H1 (cell line): ENCODE measurements at regions not wholly inside any gene's neighbourhood (a gene's known extent, or its start where the extent isn't known, plus 50 kb on each side); places are given as distances from the start of the nearest gene placed in this dataset.

Experiments used
- CTBP2 ChIP-seq: IDR thresholded peaks from 2 replicates; pipeline ENCODE4 v1.7.0; 2011; ENCODE audit warnings: borderline replicate concordance, mild to moderate bottlenecking, moderate library complexity, mixed read lengths, low read length; ENCODE audit not compliant: insufficient read depth, insufficient read length
- NRF1 ChIP-seq: IDR thresholded peaks from 2 replicates; pipeline ENCODE4 v1.6.1; 2011; ENCODE audit warnings: mild to moderate bottlenecking, low read depth, low read length, improper control_type of control experiment
- RNF2 ChIP-seq: fragments of 200-900, 300-1000 bp; sonication (generic); IDR thresholded peaks from 2 replicates; pipeline ENCODE4 v1.7.1; 2016; ENCODE audit warnings: borderline replicate concordance, low read depth, mild to moderate bottlenecking, antibody characterized with exemption, low read length; ENCODE audit not compliant: poor library complexity, severe bottlenecking; ENCODE audit errors: missing control alignments
- SIN3A ChIP-seq, 2 experiments: IDR thresholded peaks in 1 of 2; conservative IDR thresholded peaks in 1 of 2; 2 replicates each; pipeline ENCODE4 v1.6.1; 2011 to 2012; ENCODE audit warnings: low read length in 2 of 2, improper control_type of control experiment in 1 of 2, low read depth in 1 of 2, mild to moderate bottlenecking in 1 of 2
- TEAD4 ChIP-seq: IDR thresholded peaks from 2 replicates; pipeline ENCODE4 v1.6.1; 2012; ENCODE audit warnings: low read depth, low read length, inconsistent platforms, mixed read lengths
- ZNF274 ChIP-seq: IDR thresholded peaks from 2 replicates; pipeline ENCODE4 v1.7.0; 2012; ENCODE audit warnings: low read length, borderline replicate concordance; ENCODE audit errors: extremely low read depth

GRCh38 chr6:117168296-117169063 is 96.9 kb upstream of the VGLL2 start (continued):
- TF ChIP-seq SIN3A (conservative IDR thresholded peaks at IDR 0.05 in 1 of 2, IDR thresholded peaks at IDR 0.05 in 1 of 2; ENCODE audit: low read depth in 1 of 2, low read length in 2 of 2) = no peak
- TF ChIP-seq ZNF274 = no peak
- TF ChIP-seq TEAD4 = no peak
- TF ChIP-seq RNF2 = no peak
- no peak for TF ChIP-seq CTBP2
- no peak for TF ChIP-seq NRF1
